ENCODE measurements at regions not wholly inside any gene's neighbourhood (a gene's known extent, or its start where the extent isn't known, plus 50 kb on each side); places are given as distances from the start of the nearest gene placed in this dataset.

DNA sequence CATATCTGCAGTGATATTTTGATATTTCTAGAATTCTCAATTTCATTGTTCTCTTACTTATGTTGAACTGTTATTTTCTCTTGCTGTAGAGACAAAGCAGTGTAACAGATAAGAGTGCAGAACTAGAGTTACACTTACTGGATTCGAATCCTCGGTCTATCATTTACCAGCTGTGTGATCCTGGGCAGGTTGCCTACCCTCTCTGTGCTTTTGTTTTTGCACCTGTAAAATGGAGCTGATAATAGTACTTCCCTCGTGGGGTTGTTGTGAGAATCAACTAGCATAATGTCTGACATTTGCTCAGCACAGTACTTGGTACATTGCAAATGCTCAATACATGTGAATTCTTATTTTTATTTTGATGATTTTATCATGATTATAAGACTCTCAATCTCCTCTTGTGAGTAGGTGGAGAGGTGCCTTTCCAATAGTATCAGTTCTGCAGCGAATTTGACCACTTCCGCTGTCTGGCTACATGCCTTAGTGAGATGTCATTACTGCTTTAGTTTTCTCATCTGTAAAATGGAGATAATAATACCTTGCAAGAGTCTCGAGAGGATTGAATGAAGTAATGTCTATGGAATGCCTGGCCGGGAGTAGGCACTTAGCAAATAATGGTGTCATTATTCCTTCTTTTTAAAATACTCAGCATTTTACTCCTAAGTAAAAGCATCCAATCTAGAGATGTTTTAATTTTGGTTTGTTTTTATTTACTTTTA lies 312.2 kb upstream of the MAF start:
- H3K4me3 Mint-ChIP-seq: no peak overlapping the region
- no peaks in the 10 kb centered on the region for H3K36me3 Mint-ChIP-seq (ENCODE audit: low read depth)

DNA sequence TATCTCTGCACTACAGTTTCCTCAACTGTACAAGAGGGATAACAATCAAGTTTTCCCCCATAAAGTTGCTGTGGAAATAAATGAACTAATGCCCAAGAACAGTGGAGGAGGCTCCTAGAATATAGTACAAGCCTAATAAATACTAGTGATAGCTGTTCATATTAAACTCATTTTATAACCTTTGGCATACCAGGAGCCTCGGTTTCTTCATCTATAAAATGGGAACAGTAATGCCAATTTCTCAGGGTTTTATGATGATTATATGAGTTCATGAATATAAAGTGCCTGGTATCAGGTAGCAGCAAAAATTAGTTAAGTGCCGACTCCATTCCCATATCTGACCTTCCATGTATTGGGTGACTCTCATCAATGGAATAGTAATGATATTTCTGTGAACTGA lies 311.1 kb upstream of the MAF start:
- no peak overlapping the region for H3K9ac ChIP-seq (ENCODE audit: extremely low read depth, low read length, poor library complexity, severe bottlenecking)
- Mint-ChIP-seq H3K36me3 (ENCODE audit: low read depth) (no peaks in the 10 kb centered on the region), H3K4me3 (no peak overlapping the region), H3K27ac (no peak overlapping the region), H3K9me3 (no peaks in the 10 kb centered on the region), H3K27me3 (ENCODE audit: insufficient read depth) (peaks cover 4% of the 10 kb centered on the region), H3K4me1 (peaks cover 10% of the 10 kb centered on the region)
- H3K4me1 ChIP-seq (ENCODE audit: control insufficient read depth, insufficient read depth, low read length): peaks cover 6% of the 10 kb centered on the region
- no peak for DNase-seq
- 97% methylated on average over 2 of the region's 2 CpGs; no CpG with 5 or more reads in 1 of the 2 experiments for WGBS, 2 experiments (ENCODE audit: insufficient coverage in 1 of 2, insufficient read length in 1 of 2)
- TF ChIP-seq, protein P1, sequence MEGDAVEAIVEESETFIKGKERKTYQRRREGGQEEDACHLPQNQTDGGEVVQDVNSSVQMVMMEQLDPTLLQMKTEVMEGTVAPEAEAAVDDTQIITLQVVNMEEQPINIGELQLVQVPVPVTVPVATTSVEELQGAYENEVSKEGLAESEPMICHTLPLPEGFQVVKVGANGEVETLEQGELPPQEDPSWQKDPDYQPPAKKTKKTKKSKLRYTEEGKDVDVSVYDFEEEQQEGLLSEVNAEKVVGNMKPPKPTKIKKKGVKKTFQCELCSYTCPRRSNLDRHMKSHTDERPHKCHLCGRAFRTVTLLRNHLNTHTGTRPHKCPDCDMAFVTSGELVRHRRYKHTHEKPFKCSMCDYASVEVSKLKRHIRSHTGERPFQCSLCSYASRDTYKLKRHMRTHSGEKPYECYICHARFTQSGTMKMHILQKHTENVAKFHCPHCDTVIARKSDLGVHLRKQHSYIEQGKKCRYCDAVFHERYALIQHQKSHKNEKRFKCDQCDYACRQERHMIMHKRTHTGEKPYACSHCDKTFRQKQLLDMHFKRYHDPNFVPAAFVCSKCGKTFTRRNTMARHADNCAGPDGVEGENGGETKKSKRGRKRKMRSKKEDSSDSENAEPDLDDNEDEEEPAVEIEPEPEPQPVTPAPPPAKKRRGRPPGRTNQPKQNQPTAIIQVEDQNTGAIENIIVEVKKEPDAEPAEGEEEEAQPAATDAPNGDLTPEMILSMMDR (conservative IDR thresholded peaks at IDR 0.05): no peak
- no peaks in the 10 kb centered on the region for H3K9me3 ChIP-seq (ENCODE audit: control insufficient read depth, low read length)
- H3K36me3 ChIP-seq (ENCODE audit: control insufficient read depth, insufficient read depth, low read length): no peaks in the 10 kb centered on the region
- H3K27ac ChIP-seq (ENCODE audit: low read depth, low read length): no peak overlapping the region
- peaks cover 4% of the 10 kb centered on the region for H3K27me3 ChIP-seq (ENCODE audit: control insufficient read depth, insufficient read depth, low read length, poor library complexity, severe bottlenecking)
- H3K4me3 ChIP-seq (ENCODE audit: low read length): no peak overlapping the region

More for the DNA sequence above, 312.2 kb upstream of the MAF start:
- 92 to 96% methylated on average over 4 to 7 of the region's 7 CpGs for WGBS, 2 experiments (ENCODE audit: insufficient coverage in 1 of 2, insufficient read length in 1 of 2)
- H3K9me3 ChIP-seq (ENCODE audit: control insufficient read depth, low read length): no peaks in the 10 kb centered on the region
- Mint-ChIP-seq H3K27ac (no peak overlapping the region), H3K27me3 (ENCODE audit: insufficient read depth) (peaks cover 4% of the 10 kb centered on the region), H3K9me3 (no peaks in the 10 kb centered on the region), H3K4me1 (peaks cover 10% of the 10 kb centered on the region)
- peaks cover 6% of the 10 kb centered on the region for H3K4me1 ChIP-seq (ENCODE audit: control insufficient read depth, insufficient read depth, low read length)
- no peaks in the 10 kb centered on the region for H3K36me3 ChIP-seq (ENCODE audit: control insufficient read depth, insufficient read depth, low read length)
- no peak overlapping the region for H3K4me3 ChIP-seq (ENCODE audit: low read length)
- H3K27ac ChIP-seq (ENCODE audit: low read depth, low read length): no peak overlapping the region
- peaks cover 4% of the 10 kb centered on the region for H3K27me3 ChIP-seq (ENCODE audit: control insufficient read depth, insufficient read depth, low read length, poor library complexity, severe bottlenecking)
- TF ChIP-seq, protein P1 (conservative IDR thresholded peaks at IDR 0.05): no peak
- no peak overlapping the region for H3K9ac ChIP-seq (ENCODE audit: extremely low read depth, low read length, poor library complexity, severe bottlenecking)
- DNase-seq: no peak

DNA sequence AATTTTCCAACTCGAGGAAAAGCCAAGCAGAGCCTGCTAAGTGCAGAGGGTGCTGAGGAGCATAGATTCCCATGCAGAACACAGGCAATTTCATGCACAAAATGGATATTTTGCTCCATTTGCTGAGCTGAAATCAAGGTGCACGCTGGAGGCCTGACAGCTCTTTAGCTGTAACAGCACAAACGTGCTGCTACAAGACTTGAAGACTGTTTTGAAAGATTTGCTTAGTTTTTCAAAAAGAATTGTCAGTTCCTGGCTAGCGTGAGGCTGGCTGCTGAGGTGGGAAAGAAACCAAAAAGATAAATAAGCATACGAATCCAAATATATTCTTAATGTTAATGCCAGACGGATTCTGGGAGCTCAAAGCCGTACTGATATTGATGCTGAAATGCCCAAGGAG lies 309.0 kb upstream of the MAF start:
- Histone ChIP-seq H3K4me1 (ENCODE audit: control insufficient read depth, insufficient read depth, low read length) (no peaks in the 10 kb centered on the region), H3K27me3 (ENCODE audit: control insufficient read depth, insufficient read depth, low read length, poor library complexity, severe bottlenecking) (peaks cover 4% of the 10 kb centered on the region), H3K9me3 (ENCODE audit: control insufficient read depth, low read length) (no peaks in the 10 kb centered on the region), H3K27ac (ENCODE audit: low read depth, low read length) (no peak overlapping the region), H3K4me3 (ENCODE audit: low read length) (no peak overlapping the region), H3K9ac (ENCODE audit: extremely low read depth, low read length, poor library complexity, severe bottlenecking) (no peak overlapping the region), H3K36me3 (ENCODE audit: control insufficient read depth, insufficient read depth, low read length) (no peaks in the 10 kb centered on the region)
- no peaks in the 10 kb centered on the region for H3K9me3 Mint-ChIP-seq
- 93 to 94% methylated on average over 7 of the region's 7 CpGs for WGBS, 2 experiments (ENCODE audit: insufficient coverage in 1 of 2, insufficient read length in 1 of 2)
- H3K27ac Mint-ChIP-seq: no peak overlapping the region
- peaks cover 4% of the 10 kb centered on the region for H3K27me3 Mint-ChIP-seq (ENCODE audit: insufficient read depth)
- TF ChIP-seq, protein P1 (conservative IDR thresholded peaks at IDR 0.05): no peak
- no peak overlapping the region for H3K4me3 Mint-ChIP-seq
- no peak for DNase-seq
- no peaks in the 10 kb centered on the region for H3K36me3 Mint-ChIP-seq (ENCODE audit: low read depth)
- peaks cover 2% of the 10 kb centered on the region for H3K4me1 Mint-ChIP-seq
